Mesendoderm (in vitro differentiated cells): ENCODE measurements at regions not wholly inside any gene's neighbourhood (a gene's known extent, or its start where the extent isn't known, plus 50 kb on each side); places are given as distances from the start of the nearest gene placed in this dataset.

ENCODE experiments used
- DNase-seq: peaks from one replicate; pipeline ENCODE4 v3.0.0; 2013
- H2AK5ac ChIP-seq: 2 replicates; pipeline ENCODE4 v1.6.1; 2013; ENCODE audit warnings: low read length, inconsistent platforms
- H2BK120ac ChIP-seq: 2 replicates; pipeline ENCODE4 v1.6.1; 2013; ENCODE audit warnings: low read depth, mild to moderate bottlenecking, low read length, moderate library complexity, mixed read lengths
- H2BK15ac ChIP-seq: replicated peaks from 2 replicates; pipeline ENCODE4 v1.6.1; 2013; ENCODE audit warnings: low read depth, mild to moderate bottlenecking, moderate library complexity
- H2BK5ac ChIP-seq: 2 replicates; pipeline ENCODE4 v1.6.1; 2013; ENCODE audit warnings: low read length, inconsistent platforms
- H3K18ac ChIP-seq: 2 replicates; pipeline ENCODE4 v1.6.1; 2013; ENCODE audit warnings: mild to moderate bottlenecking, low read length, mixed read lengths
- H3K23ac ChIP-seq: one replicate; pipeline ENCODE4 v1.6.1; 2013; ENCODE audit warnings: low read length
- H3K27ac ChIP-seq: 2 replicates; pipeline ENCODE4 v1.5.1; 2013; ENCODE audit warnings: low read depth, mild to moderate bottlenecking, inconsistent platforms, low read length, moderate library complexity
- H3K27me3 ChIP-seq: 2 replicates; pipeline ENCODE4 v1.6.1; 2013; ENCODE audit warnings: low read length, control low read depth, mild to moderate bottlenecking, inconsistent platforms; ENCODE audit not compliant: insufficient read depth, poor library complexity
- H3K36me3 ChIP-seq: 2 replicates; pipeline ENCODE4 v1.6.1; 2013; ENCODE audit warnings: low read length, inconsistent platforms; ENCODE audit not compliant: control insufficient read depth, insufficient read depth
- H3K4ac ChIP-seq: one replicate; pipeline ENCODE4 v1.6.1; 2013; ENCODE audit warnings: low read depth, mild to moderate bottlenecking, low read length, moderate library complexity
- H3K4me1 ChIP-seq: 2 replicates; pipeline ENCODE4 v1.6.1; 2013; ENCODE audit warnings: low read depth, low read length, inconsistent platforms; ENCODE audit not compliant: control insufficient read depth
- H3K4me2 ChIP-seq: 2 replicates; pipeline ENCODE4 v1.6.1; 2013; ENCODE audit warnings: low read length
- H3K4me3 ChIP-seq: 2 replicates; pipeline ENCODE4 v1.5.1; 2013; ENCODE audit warnings: mild to moderate bottlenecking, low read length
- H3K56ac ChIP-seq: one replicate; pipeline ENCODE4 v1.6.1; 2013; ENCODE audit warnings: low read length
- H3K79me1 ChIP-seq: 2 replicates; pipeline ENCODE4 v1.6.1; 2013; ENCODE audit warnings: low read length, inconsistent platforms
- H3K79me2 ChIP-seq: 2 replicates; pipeline ENCODE4 v1.6.1; 2013; ENCODE audit warnings: mild to moderate bottlenecking, low read length; ENCODE audit not compliant: control insufficient read depth, insufficient read depth
- H3K9ac ChIP-seq: 2 replicates; pipeline ENCODE4 v1.6.1; 2013; ENCODE audit warnings: low read length, inconsistent platforms
- H4K5ac ChIP-seq: one replicate; pipeline ENCODE4 v1.6.1; 2013; ENCODE audit warnings: low read length
- H4K8ac ChIP-seq: one replicate; pipeline ENCODE4 v1.6.1; 2013; ENCODE audit warnings: low read depth, mild to moderate bottlenecking, control low read depth, low read length, moderate library complexity
- WGBS: extraction: QIAGEN DNeasy Blood & Tissue Kit; methylation state at CpG from one replicate; pipeline ENCODE4 v1.1.7; 2013; ENCODE audit warnings: low lambda C conversion rate, missing lambda C conversion rate; ENCODE audit not compliant: insufficient coverage; ENCODE audit errors: extremely low coverage; 5-methylcytosine and 5-hydroxymethylcytosine counted together

DNA sequence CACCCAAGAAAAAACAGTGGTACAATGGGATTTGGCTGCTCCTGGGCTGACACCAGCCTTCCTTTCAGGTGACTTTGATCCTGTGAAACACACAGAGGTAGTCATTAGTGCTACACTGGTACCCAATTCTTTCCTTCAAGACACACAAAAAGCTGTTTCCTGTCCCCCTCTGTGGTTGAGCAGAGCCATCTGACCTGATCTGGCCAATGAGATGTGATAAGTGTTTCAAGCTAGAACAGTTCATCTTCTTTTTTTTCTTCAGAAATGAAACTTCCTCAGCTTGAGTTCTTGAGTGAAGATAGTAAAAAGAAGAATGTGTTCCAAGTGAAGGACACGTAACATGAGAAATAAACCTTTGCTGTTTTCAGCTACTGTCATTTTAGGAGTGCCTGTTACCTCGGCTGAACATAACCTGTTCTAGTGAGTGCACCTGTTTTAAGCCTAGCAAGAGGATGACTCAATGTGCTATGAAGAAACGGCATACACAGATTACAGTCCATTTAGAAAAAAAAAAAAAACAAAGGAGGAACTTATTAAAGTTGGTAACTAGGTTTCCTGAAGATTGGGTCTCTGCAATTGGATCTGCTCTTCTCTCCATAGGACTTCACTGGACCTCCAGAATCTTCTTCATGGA, 287.8 kb downstream of the GAS1 start:
- no peak overlapping the region for H2BK5ac ChIP-seq
- H3K4ac ChIP-seq, result no peak overlapping the region
- H3K36me3 ChIP-seq, result no peaks in the 10 kb centered on the region
- H3K23ac ChIP-seq, result no peak overlapping the region
- H3K79me1 ChIP-seq, result no peaks in the 10 kb centered on the region
- H3K27me3 ChIP-seq, result no peaks in the 10 kb centered on the region
- no peak overlapping the region for H3K4me3 ChIP-seq
- H2BK120ac ChIP-seq, result no peak overlapping the region
- no peak overlapping the region for H2BK15ac ChIP-seq
- no peak overlapping the region for H3K27ac ChIP-seq
- no peak overlapping the region for H3K9ac ChIP-seq
- H3K18ac ChIP-seq, result no peak overlapping the region
- no peak for DNase-seq
- no peak overlapping the region for H2AK5ac ChIP-seq
- no peak overlapping the region for H3K4me2 ChIP-seq
- H4K8ac ChIP-seq, result no peak overlapping the region
- WGBS, result no CpG with 5 or more reads among the region's 3 CpGs
- H3K79me2 ChIP-seq, result no peaks in the 10 kb centered on the region
- no peaks in the 10 kb centered on the region for H3K4me1 ChIP-seq
- no peak overlapping the region for H3K56ac ChIP-seq
- H4K5ac ChIP-seq, result no peak overlapping the region

DNA sequence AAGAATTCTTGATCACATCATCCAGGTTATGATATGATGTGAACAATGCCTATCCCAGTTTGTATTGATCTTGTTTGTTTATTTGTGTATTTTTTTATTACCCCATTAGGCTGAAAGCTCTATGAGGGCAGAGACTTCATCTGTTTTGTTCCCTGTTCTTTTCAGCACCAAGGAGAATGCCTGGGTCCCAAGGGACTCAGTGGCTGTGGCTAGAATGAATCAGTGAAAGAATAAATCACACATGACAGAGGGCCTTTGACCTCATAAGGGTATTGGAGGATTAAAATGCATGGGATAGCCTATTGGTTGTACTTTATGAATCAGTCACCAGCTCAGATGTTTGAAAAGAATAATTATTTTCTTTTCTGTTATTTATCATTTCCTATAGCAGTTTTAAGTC, 292.2 kb downstream of the GAS1 start:
- Histone ChIP-seq H4K5ac (no peak overlapping the region), H3K4me3 (no peak overlapping the region), H3K23ac (no peak overlapping the region), H3K4ac (no peak overlapping the region), H3K4me1 (no peaks in the 10 kb centered on the region), H2AK5ac (no peak overlapping the region), H4K8ac (no peak overlapping the region), H3K79me2 (no peaks in the 10 kb centered on the region), H3K9ac (no peak overlapping the region), H3K4me2 (no peak overlapping the region), H3K27me3 (no peaks in the 10 kb centered on the region), H3K27ac (no peak overlapping the region), H2BK15ac (no peak overlapping the region), H2BK5ac (no peak overlapping the region), H3K56ac (no peak overlapping the region), H2BK120ac (no peak overlapping the region), H3K36me3 (no peaks in the 10 kb centered on the region), H3K79me1 (no peaks in the 10 kb centered on the region), H3K18ac (no peak overlapping the region)
- no peak for DNase-seq

DNA sequence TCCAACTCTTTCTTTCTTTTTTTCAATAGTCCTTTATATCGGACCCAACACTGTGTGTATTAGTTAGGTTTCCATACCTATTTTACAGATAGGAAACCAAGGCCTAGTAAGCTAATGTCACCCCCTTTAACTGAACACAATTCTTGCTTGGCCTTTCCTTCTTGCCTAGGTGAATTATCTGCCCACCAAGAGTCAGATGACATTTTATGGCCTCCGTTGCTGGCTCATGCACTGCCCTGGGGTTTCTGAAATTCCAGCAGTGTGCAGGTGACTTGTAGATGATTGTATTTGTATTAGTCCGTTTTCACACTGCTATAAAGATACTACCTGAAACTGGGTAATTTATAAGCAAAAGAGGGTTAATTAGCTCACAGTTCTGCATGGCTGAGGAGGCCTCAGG, 293.8 kb downstream of the GAS1 start:
- Histone ChIP-seq H3K27me3 (no peaks in the 10 kb centered on the region), H3K9ac (no peak overlapping the region), H3K79me1 (no peaks in the 10 kb centered on the region), H3K4me1 (no peaks in the 10 kb centered on the region), H3K4ac (no peak overlapping the region), H3K23ac (no peak overlapping the region), H3K36me3 (no peaks in the 10 kb centered on the region), H2BK5ac (no peak overlapping the region), H2AK5ac (no peak overlapping the region), H3K4me3 (no peak overlapping the region), H3K56ac (no peak overlapping the region), H4K8ac (no peak overlapping the region), H3K79me2 (no peaks in the 10 kb centered on the region), H2BK15ac (no peak overlapping the region), H3K4me2 (no peak overlapping the region), H3K18ac (no peak overlapping the region), H3K27ac (no peak overlapping the region), H4K5ac (no peak overlapping the region), H2BK120ac (no peak overlapping the region)
- WGBS, result no CpG with 5 or more reads among the region's 3 CpGs
- no peak for DNase-seq

DNA sequence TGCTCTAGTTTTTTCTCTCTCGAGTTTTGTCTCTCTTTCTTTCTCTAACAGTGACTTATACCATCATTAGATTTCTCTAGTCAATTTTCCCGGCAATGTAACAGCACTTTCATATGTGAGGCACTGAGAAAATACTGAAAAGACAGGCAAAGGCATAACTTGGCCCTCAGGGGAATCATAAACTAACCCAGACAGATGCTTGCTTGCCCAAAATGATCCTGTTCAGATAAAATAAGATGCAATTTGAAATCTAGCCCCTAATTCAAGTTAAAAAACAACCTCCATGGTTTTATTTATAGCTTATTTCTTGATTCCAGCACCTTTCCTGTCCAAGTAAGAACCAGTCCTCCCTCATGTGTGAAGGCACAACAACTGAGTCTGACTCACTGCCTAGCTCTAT, 294.6 kb downstream of the GAS1 start:
- H3K4me1 ChIP-seq, result no peaks in the 10 kb centered on the region
- no peaks in the 10 kb centered on the region for H3K79me1 ChIP-seq
- H3K9ac ChIP-seq, result no peak overlapping the region
- no peak overlapping the region for H3K4me2 ChIP-seq
- H3K4me3 ChIP-seq, result no peak overlapping the region
- no peaks in the 10 kb centered on the region for H3K27me3 ChIP-seq
- H2BK120ac ChIP-seq, result no peak overlapping the region
- no peak overlapping the region for H4K5ac ChIP-seq
- no peak overlapping the region for H2BK15ac ChIP-seq
- no peak overlapping the region for H2AK5ac ChIP-seq
- no peak overlapping the region for H4K8ac ChIP-seq
- no peak overlapping the region for H3K18ac ChIP-seq
- H3K79me2 ChIP-seq, result no peaks in the 10 kb centered on the region
- H3K4ac ChIP-seq, result no peak overlapping the region
- no peak overlapping the region for H3K23ac ChIP-seq
- no peak overlapping the region for H2BK5ac ChIP-seq
- H3K56ac ChIP-seq, result no peak overlapping the region
- no peak overlapping the region for H3K27ac ChIP-seq
- DNase-seq, result no peak
- WGBS, result no CpG with 5 or more reads among the region's 2 CpGs
- H3K36me3 ChIP-seq, result no peaks in the 10 kb centered on the region

DNA sequence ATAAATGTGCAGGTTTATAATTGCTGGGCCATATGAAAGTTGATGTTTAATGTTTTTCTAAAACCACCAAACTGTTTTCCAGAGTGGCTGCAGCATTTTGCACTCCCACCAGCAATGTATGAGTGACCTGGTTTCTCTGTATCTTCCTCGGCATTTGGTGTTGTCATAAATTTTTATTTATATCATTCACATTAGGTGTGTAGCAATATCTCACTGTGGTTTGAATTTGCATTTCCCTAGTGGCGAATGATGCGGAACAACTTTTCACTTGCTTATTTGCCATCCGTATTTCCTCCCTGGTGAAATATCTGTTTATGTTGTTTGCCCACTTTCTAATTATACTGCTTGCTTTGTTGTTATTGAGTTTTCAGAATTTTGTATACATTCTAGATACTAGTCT, 295.7 kb upstream of the TUT7 start:
- H3K27ac ChIP-seq, result no peak overlapping the region
- no peaks in the 10 kb centered on the region for H3K36me3 ChIP-seq
- WGBS, result no CpG with 5 or more reads among the region's 4 CpGs
- H2BK15ac ChIP-seq, result no peak overlapping the region
- H4K5ac ChIP-seq, result no peak overlapping the region
- no peaks in the 10 kb centered on the region for H3K79me2 ChIP-seq
- no peaks in the 10 kb centered on the region for H3K4me1 ChIP-seq
- H3K9ac ChIP-seq, result no peak overlapping the region
- no peak overlapping the region for H3K23ac ChIP-seq
- H3K27me3 ChIP-seq, result no peaks in the 10 kb centered on the region
- H2BK5ac ChIP-seq, result no peak overlapping the region
- H3K56ac ChIP-seq, result no peak overlapping the region
- H3K4me2 ChIP-seq, result no peak overlapping the region
- no peak overlapping the region for H3K18ac ChIP-seq
- H3K4me3 ChIP-seq, result no peak overlapping the region
- no peak overlapping the region for H3K4ac ChIP-seq
- no peak overlapping the region for H2AK5ac ChIP-seq
- no peak for DNase-seq
- H3K79me1 ChIP-seq, result no peaks in the 10 kb centered on the region
- no peak overlapping the region for H2BK120ac ChIP-seq
- H4K8ac ChIP-seq, result no peak overlapping the region

DNA sequence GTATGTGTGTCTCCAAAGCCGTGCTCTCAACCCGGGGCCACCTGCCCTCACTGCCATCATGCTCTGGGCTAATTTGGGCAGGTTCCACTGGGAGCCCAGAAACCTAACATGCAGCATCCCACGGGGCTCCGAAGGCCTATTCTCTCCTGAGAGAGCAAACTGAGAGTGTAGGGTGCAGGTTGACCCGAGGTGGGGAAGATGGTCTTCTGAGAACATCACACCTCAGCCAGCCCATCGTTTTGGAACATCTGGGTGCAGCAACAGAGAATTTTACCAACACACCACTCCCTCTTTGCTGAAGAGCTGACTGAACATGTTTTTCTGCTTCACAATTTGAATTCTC, 294.6 kb upstream of the TUT7 start:
- H3K23ac ChIP-seq, result no peak overlapping the region
- H2BK5ac ChIP-seq, result no peak overlapping the region
- no peaks in the 10 kb centered on the region for H3K36me3 ChIP-seq
- H2BK120ac ChIP-seq, result no peak overlapping the region
- H3K79me1 ChIP-seq, result no peaks in the 10 kb centered on the region
- H3K79me2 ChIP-seq, result no peaks in the 10 kb centered on the region
- no peak overlapping the region for H4K8ac ChIP-seq
- H4K5ac ChIP-seq, result no peak overlapping the region
- no peak for DNase-seq
- no peak overlapping the region for H3K9ac ChIP-seq
- H3K18ac ChIP-seq, result no peak overlapping the region
- WGBS, result no CpG with 5 or more reads among the region's 6 CpGs
- no peak overlapping the region for H2AK5ac ChIP-seq
- no peak overlapping the region for H3K27ac ChIP-seq
- H3K56ac ChIP-seq, result no peak overlapping the region
- H3K27me3 ChIP-seq, result no peaks in the 10 kb centered on the region
- no peak overlapping the region for H3K4me3 ChIP-seq
- H3K4me2 ChIP-seq, result no peak overlapping the region
- H3K4ac ChIP-seq, result no peak overlapping the region
- no peak overlapping the region for H2BK15ac ChIP-seq
- no peaks in the 10 kb centered on the region for H3K4me1 ChIP-seq
